ENCODE measurements at regions not wholly inside any gene's neighbourhood (a gene's known extent, or its start where the extent isn't known, plus 50 kb on each side); places are given as distances from the start of the nearest gene placed in this dataset.
"Not testable (repeated sequence)": the region's sequence is repeated elsewhere in the genome, so short reads cannot be mapped to it uniquely, and the experiment has no call there.

- Histone ChIP-seq H3K36me3 (ENCODE audit: control insufficient read depth, insufficient read depth, low read length) (no peaks in the 10 kb centered on the region), H3K27ac (ENCODE audit: low read depth, low read length) (no peak overlapping the region), H3K27me3 (ENCODE audit: control insufficient read depth, insufficient read depth, low read length) (no peaks in the 10 kb centered on the region), H3K4me1 (ENCODE audit: control insufficient read depth, insufficient read depth, low read length) (peaks cover 7% of the 10 kb centered on the region), H3K4me3 (ENCODE audit: low read length) (no peak overlapping the region), H3K9ac (ENCODE audit: low read length) (no peak overlapping the region)
These were observed 124.7 kb upstream of the TNRC6C start for GRCh38 chr17:77833769-77834168.

- Histone ChIP-seq H3K4me1 (ENCODE audit: control insufficient read depth, insufficient read depth, low read length) (peaks cover 7% of the 10 kb centered on the region), H3K36me3 (ENCODE audit: control insufficient read depth, insufficient read depth, low read length) (no peaks in the 10 kb centered on the region), H3K4me3 (ENCODE audit: low read length) (no peak overlapping the region), H3K27ac (ENCODE audit: low read depth, low read length) (no peak overlapping the region), H3K27me3 (ENCODE audit: control insufficient read depth, insufficient read depth, low read length) (no peaks in the 10 kb centered on the region), H3K9ac (ENCODE audit: low read length) (no peak overlapping the region)
These were observed 124.1 kb upstream of the TNRC6C start for GRCh38 chr17:77834170-77835115.

- no peak overlapping the region for H3K9ac ChIP-seq (ENCODE audit: low read length)
- no peak overlapping the region for H3K27ac ChIP-seq (ENCODE audit: low read depth, low read length)
These were observed 121.9 kb upstream of the TNRC6C start for GRCh38 chr17:77836557-77837041.

DNA sequence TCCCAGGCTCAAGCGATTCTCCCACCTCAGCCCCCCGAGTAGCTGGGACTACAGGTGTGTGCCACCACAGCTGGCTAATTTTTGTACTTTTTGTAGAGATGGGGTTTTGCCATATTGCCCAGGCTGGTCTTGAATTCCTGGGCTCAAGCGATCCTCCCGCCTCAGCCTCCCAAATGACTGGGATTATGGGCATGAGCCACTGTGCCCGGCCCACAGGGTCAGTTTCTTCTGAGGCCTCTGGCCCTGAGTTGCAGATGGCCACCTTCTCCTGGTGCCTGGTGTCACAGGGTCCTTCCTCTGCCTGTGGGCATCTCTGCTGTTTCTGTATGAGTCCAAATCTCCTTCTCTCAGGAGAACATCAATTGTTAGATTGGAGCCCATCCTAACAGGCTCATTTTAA, 121.4 kb upstream of the TNRC6C start:
- H3K36me3 ChIP-seq (ENCODE audit: control insufficient read depth, insufficient read depth, low read length); H3K9ac ChIP-seq (ENCODE audit: low read length); H3K27ac ChIP-seq (ENCODE audit: low read depth, low read length); H3K27me3 ChIP-seq (ENCODE audit: control insufficient read depth, insufficient read depth, low read length); H3K4me1 ChIP-seq (ENCODE audit: control insufficient read depth, insufficient read depth, low read length); H3K4me3 ChIP-seq (ENCODE audit: low read length): not testable (repeated sequence)

More at GRCh38 chr17:77836557-77837041, 121.9 kb upstream of the TNRC6C start:
- Histone ChIP-seq H3K27me3 (ENCODE audit: control insufficient read depth, insufficient read depth, low read length) (no peaks in the 10 kb centered on the region), H3K36me3 (ENCODE audit: control insufficient read depth, insufficient read depth, low read length) (no peaks in the 10 kb centered on the region), H3K4me3 (ENCODE audit: low read length) (no peak overlapping the region), H3K4me1 (ENCODE audit: control insufficient read depth, insufficient read depth, low read length) (no peaks in the 10 kb centered on the region)

GRCh38 chr17:77837917-77838316, 120.6 kb upstream of the TNRC6C start:
- H3K9ac ChIP-seq (ENCODE audit: low read length), result no peak overlapping the region
- H3K4me1 ChIP-seq (ENCODE audit: control insufficient read depth, insufficient read depth, low read length), result no peaks in the 10 kb centered on the region
- H3K27ac ChIP-seq (ENCODE audit: low read depth, low read length), result no peak overlapping the region
- H3K27me3 ChIP-seq (ENCODE audit: control insufficient read depth, insufficient read depth, low read length), result no peaks in the 10 kb centered on the region
- no peak overlapping the region for H3K4me3 ChIP-seq (ENCODE audit: low read length)
- H3K36me3 ChIP-seq (ENCODE audit: control insufficient read depth, insufficient read depth, low read length), result no peaks in the 10 kb centered on the region

DNA sequence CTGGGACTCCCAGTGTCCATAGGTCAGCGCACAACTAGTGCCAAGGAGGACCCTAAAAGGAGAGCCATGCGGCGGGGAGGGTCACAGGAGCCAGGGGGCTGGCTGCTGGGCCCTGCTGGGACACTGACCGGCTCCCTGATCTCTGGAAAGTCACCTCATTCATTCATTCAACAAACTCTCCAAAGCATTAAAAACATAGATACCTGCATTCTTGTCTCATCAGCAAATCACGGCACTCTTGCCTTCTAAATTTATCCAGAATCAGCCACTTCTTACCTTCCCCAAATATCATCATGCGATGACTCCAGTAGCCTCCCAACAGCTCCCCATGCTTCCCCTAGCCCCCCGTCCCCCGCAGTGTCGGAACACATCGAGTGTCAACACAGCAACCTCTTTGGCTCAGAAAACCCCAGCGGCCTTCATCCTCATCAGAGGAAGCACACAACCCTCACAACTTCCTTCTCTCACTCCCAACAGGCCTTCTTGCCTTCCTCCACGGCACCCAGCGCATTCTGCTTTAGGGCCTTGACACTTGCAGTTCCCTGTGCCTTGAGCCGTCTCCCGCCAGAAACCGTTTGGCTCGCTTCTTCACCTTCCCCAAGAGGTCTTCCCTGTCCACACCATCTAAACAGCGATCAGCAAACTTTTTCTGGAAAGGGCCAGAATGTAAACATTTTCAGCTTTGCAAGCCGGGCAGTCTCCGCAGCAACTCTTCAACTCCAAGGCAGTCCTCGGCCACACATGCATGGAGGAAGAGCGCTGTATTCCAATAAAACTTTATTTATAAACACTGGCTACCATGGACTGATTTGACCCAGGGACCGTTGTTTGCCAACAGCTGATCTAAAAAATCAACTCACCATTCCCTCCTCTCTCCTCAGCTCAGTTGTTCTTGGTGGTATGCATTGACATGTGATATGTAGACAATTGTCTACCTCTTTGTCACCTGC, 119.5 kb upstream of the TNRC6C start:
- H3K27me3 ChIP-seq (ENCODE audit: control insufficient read depth, insufficient read depth, low read length), result no peaks in the 10 kb centered on the region
- no peaks in the 10 kb centered on the region for H3K4me1 ChIP-seq (ENCODE audit: control insufficient read depth, insufficient read depth, low read length)
- no peak overlapping the region for H3K27ac ChIP-seq (ENCODE audit: low read depth, low read length)
- no peak overlapping the region for H3K9ac ChIP-seq (ENCODE audit: low read length)
- H3K36me3 ChIP-seq (ENCODE audit: control insufficient read depth, insufficient read depth, low read length), result no peaks in the 10 kb centered on the region
- no peak overlapping the region for H3K4me3 ChIP-seq (ENCODE audit: low read length)

DNA sequence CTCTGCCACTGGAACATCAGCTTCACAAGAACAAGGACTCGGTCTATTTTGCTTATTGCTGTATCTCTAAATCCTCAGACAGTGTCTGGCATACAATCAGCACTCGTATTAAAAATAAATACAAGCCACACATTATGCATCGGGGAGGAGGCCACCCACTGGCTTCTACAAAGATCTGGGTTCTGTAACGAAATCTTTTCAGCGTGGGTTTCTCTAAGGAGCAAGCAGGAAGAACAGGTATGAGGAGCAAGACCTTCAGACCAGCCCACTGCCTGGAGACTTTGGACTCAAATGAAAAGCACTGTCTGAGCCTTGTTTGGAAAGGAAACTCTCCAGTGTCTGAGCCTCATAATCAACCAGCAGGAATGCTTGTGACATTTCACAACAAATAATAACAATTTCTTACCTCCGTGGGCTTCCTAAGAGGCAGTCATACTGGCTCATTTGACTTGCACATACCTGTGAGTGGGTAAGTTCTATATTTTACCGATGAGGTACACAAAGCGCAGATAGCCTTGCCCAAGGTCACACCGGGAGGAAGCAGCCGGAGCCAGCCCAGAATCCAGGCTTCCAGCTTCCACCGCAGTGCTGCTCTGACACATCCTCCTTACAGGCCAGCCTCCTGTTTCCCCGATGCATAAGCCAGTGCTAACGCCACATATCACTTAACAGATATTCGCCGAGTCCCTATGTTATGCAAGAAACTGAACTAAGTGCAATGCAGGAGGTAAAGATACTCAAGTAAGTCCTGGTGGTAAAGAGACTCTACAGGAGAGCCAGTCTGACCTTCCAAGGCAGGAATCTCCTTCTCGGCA, 118.6 kb upstream of the TNRC6C start:
- no peak overlapping the region for H3K27ac ChIP-seq (ENCODE audit: low read depth, low read length)

GRCh38 chr17:77840513-77841165, 117.9 kb upstream of the TNRC6C start:
- no peak overlapping the region for H3K4me3 ChIP-seq (ENCODE audit: low read length)
- H3K9ac ChIP-seq (ENCODE audit: low read length), result no peak overlapping the region
- no peaks in the 10 kb centered on the region for H3K4me1 ChIP-seq (ENCODE audit: control insufficient read depth, insufficient read depth, low read length)
- H3K36me3 ChIP-seq (ENCODE audit: control insufficient read depth, insufficient read depth, low read length), result no peaks in the 10 kb centered on the region
- H3K27ac ChIP-seq (ENCODE audit: low read depth, low read length), result no peak overlapping the region
- H3K27me3 ChIP-seq (ENCODE audit: control insufficient read depth, insufficient read depth, low read length), result no peaks in the 10 kb centered on the region

More for the DNA sequence above, 118.6 kb upstream of the TNRC6C start:
- Histone ChIP-seq H3K4me1 (ENCODE audit: control insufficient read depth, insufficient read depth, low read length) (no peaks in the 10 kb centered on the region), H3K4me3 (ENCODE audit: low read length) (no peak overlapping the region), H3K27me3 (ENCODE audit: control insufficient read depth, insufficient read depth, low read length) (no peaks in the 10 kb centered on the region), H3K9ac (ENCODE audit: low read length) (no peak overlapping the region), H3K36me3 (ENCODE audit: control insufficient read depth, insufficient read depth, low read length) (no peaks in the 10 kb centered on the region)

DNA sequence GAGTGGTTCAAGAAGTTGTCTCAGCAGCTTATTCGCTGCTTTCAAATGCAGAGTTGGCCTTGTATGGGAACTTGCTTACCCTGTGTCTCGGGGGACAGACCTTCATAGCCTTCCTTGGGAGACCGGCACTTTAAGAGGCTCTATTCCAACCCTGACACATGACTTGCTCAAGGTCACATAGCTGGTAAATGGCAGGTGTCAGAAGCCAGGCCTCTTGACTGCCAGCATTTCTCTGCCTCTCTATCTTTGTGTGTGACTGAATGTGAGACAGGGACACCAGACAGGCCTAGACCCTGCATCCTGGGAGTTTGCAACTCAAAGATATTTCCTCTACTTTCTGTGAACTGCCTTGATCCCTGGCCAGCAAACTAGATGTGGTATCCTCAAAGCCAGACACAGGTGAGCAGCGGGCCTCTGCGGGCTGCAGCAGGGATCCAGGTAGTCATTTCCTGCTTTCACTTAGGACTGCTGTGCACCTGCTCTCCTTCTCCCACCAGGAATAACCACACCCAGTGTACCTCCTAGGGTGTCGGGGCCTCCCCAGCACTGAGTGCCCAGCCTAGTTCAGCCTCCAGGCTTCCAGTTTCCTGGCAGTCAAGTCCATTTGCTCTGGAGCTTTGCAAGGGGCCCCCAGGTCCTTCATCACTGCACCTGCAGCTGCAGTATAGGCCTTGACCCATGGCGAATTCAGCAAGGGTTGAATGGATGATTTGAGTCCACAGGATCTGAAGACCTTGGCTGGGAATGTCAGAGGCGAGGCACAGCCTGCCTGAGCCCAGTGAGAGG, 116.6 kb upstream of the TNRC6C start:
- Histone ChIP-seq H3K27ac (ENCODE audit: low read depth, low read length) (no peak overlapping the region), H3K36me3 (ENCODE audit: control insufficient read depth, insufficient read depth, low read length) (no peaks in the 10 kb centered on the region), H3K9ac (ENCODE audit: low read length) (no peak overlapping the region), H3K4me1 (ENCODE audit: control insufficient read depth, insufficient read depth, low read length) (no peaks in the 10 kb centered on the region), H3K27me3 (ENCODE audit: control insufficient read depth, insufficient read depth, low read length) (no peaks in the 10 kb centered on the region), H3K4me3 (ENCODE audit: low read length) (no peak overlapping the region)

DNA sequence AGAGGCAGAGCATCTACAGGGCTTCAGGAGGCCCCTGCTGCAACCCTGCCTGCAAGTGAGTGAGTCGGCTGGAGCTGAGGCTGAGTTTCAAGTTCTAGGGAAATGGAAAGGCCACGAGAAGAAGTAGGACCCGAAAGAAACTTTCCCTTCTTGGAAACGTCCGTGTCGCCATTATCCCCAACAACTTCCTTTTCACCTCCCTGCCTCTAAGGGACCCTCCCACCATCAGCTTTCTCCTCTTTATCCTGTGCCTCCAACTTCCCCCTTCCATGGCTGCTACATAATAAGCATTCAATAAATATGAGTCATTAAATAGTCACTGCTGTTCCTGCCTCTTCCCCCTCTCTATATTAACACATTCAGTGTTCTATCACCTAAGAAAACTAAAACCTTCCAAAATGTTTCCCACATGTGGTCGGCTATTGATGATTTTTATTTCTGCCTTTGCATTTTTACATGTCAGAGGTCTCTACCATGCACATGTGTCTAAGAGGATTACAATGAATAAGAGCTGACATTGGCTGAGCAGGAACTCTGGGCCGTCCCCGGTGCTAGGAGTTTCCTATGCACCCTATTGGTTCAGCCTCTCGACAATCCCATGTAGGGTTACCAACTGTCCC, 115.9 kb upstream of the TNRC6C start:
- no peak overlapping the region for H3K4me3 ChIP-seq (ENCODE audit: low read length)
- H3K27ac ChIP-seq (ENCODE audit: low read depth, low read length), result no peak overlapping the region
- H3K4me1 ChIP-seq (ENCODE audit: control insufficient read depth, insufficient read depth, low read length), result no peaks in the 10 kb centered on the region
- no peak overlapping the region for H3K9ac ChIP-seq (ENCODE audit: low read length)
- no peaks in the 10 kb centered on the region for H3K27me3 ChIP-seq (ENCODE audit: control insufficient read depth, insufficient read depth, low read length)
- H3K36me3 ChIP-seq (ENCODE audit: control insufficient read depth, insufficient read depth, low read length), result no peaks in the 10 kb centered on the region
